Effector memory CD4-positive, alpha-beta T cell (primary cell): ENCODE measurements at regions not wholly inside any gene's neighbourhood (a gene's known extent, or its start where the extent isn't known, plus 50 kb on each side); places are given as distances from the start of the nearest gene placed in this dataset.

Experiments
- DNase-seq, 3 donors: peaks; one replicate each; pipeline ENCODE4 v3.0.0-alpha.2; 2020
- H3K27ac ChIP-seq: 2 replicates; pipeline ENCODE4 v1.7.0; 2013; ENCODE audit warnings: mild to moderate bottlenecking, low read length, moderate library complexity; ENCODE audit not compliant: insufficient read depth, poor library complexity, severe bottlenecking
- H3K27me3 ChIP-seq: replicated peaks from 2 replicates; pipeline ENCODE4 v1.7.0; 2013; ENCODE audit warnings: mild to moderate bottlenecking, low read length; ENCODE audit not compliant: insufficient read depth, control insufficient read depth, poor library complexity, severe bottlenecking
- H3K36me3 ChIP-seq: 2 replicates; pipeline ENCODE4 v1.7.0; 2013; ENCODE audit warnings: mild to moderate bottlenecking, low read length, moderate library complexity; ENCODE audit not compliant: control insufficient read depth, insufficient read depth
- H3K4me1 ChIP-seq: 2 replicates; pipeline ENCODE4 v1.7.0; 2013; ENCODE audit warnings: low read length, mild to moderate bottlenecking; ENCODE audit not compliant: control insufficient read depth, insufficient read depth, poor library complexity, severe bottlenecking
- H3K4me3 ChIP-seq: 2 replicates; pipeline ENCODE4 v1.7.0; 2013; ENCODE audit warnings: low read length, low read depth, mild to moderate bottlenecking; ENCODE audit not compliant: insufficient read depth, poor library complexity, severe bottlenecking
- H3K9me3 ChIP-seq: 2 replicates; pipeline ENCODE4 v1.7.0; 2013; ENCODE audit warnings: mild to moderate bottlenecking, low read length, moderate library complexity; ENCODE audit not compliant: control insufficient read depth

GRCh38 chr17:62913991-62914570, 52.0 kb upstream of the TANC2 start:
- no peak overlapping the region for H3K27ac ChIP-seq
- H3K27me3 ChIP-seq, result no peaks in the 10 kb centered on the region
- DNase-seq, result no peak
- H3K9me3 ChIP-seq, result no peaks in the 10 kb centered on the region
- H3K4me1 ChIP-seq, result no peaks in the 10 kb centered on the region
- H3K4me3 ChIP-seq, result no peak overlapping the region
- H3K36me3 ChIP-seq, result no peaks in the 10 kb centered on the region

- no peak overlapping the region for H3K4me3 ChIP-seq
- no peaks in the 10 kb centered on the region for H3K9me3 ChIP-seq
- no peaks in the 10 kb centered on the region for H3K36me3 ChIP-seq
- DNase-seq, result no peak
- no peaks in the 10 kb centered on the region for H3K27me3 ChIP-seq
- H3K27ac ChIP-seq, result no peak overlapping the region
- H3K4me1 ChIP-seq, result no peaks in the 10 kb centered on the region
These were observed 53.7 kb upstream of the TANC2 start for GRCh38 chr17:62912363-62912762.

- no peak for DNase-seq
- H3K27ac ChIP-seq, result no peak overlapping the region
- H3K4me1 ChIP-seq, result no peaks in the 10 kb centered on the region
- H3K4me3 ChIP-seq, result no peak overlapping the region
- H3K27me3 ChIP-seq, result no peaks in the 10 kb centered on the region
- no peaks in the 10 kb centered on the region for H3K9me3 ChIP-seq
- H3K36me3 ChIP-seq, result no peaks in the 10 kb centered on the region
These were observed 54.9 kb upstream of the TANC2 start for GRCh38 chr17:62911114-62911513.

GRCh38 chr17:62910277-62910676, 55.8 kb upstream of the TANC2 start:
- Histone ChIP-seq H3K27me3 (no peaks in the 10 kb centered on the region), H3K9me3 (no peaks in the 10 kb centered on the region), H3K27ac (no peak overlapping the region), H3K4me1 (no peaks in the 10 kb centered on the region), H3K36me3 (no peaks in the 10 kb centered on the region), H3K4me3 (no peak overlapping the region)
- DNase-seq, result no peak

DNA sequence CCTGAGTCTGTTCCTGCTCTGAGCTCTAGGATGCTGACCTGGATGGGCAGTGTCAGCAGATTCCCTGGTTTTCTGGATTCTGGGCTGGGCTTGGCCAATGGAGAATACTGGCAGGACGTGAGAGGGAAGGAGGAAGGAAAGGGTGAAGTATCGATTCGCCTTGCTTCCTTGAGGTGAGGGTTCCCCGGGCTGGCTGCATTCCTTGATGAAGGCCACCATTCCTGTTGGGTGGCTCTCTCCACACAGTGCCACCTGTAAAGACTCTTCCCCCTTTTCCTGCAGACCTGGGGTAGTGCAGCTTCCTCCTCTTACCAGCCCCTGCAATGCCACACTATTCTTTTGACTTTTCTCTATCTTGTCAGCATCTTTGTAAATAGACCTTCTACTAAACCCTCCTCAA, 58.1 kb upstream of the TANC2 start:
- no peaks in the 10 kb centered on the region for H3K36me3 ChIP-seq
- H3K27me3 ChIP-seq, result no peaks in the 10 kb centered on the region
- no peaks in the 10 kb centered on the region for H3K4me1 ChIP-seq
- no peaks in the 10 kb centered on the region for H3K9me3 ChIP-seq
- no peak overlapping the region for H3K27ac ChIP-seq
- no peak overlapping the region for H3K4me3 ChIP-seq
- DNase-seq, result no peak

GRCh38 chr17:62906881-62907280, 59.2 kb upstream of the TANC2 start:
- no peaks in the 10 kb centered on the region for H3K36me3 ChIP-seq
- no peak for DNase-seq
- no peak overlapping the region for H3K27ac ChIP-seq
- no peaks in the 10 kb centered on the region for H3K27me3 ChIP-seq
- no peaks in the 10 kb centered on the region for H3K4me1 ChIP-seq
- H3K4me3 ChIP-seq, result no peak overlapping the region
- H3K9me3 ChIP-seq, result no peaks in the 10 kb centered on the region

GRCh38 chr17:62905233-62905632, 60.8 kb upstream of the TANC2 start:
- H3K36me3 ChIP-seq, result no peaks in the 10 kb centered on the region
- no peaks in the 10 kb centered on the region for H3K27me3 ChIP-seq
- H3K9me3 ChIP-seq, result no peaks in the 10 kb centered on the region
- no peak for DNase-seq
- H3K4me1 ChIP-seq, result no peaks in the 10 kb centered on the region
- H3K27ac ChIP-seq, result no peak overlapping the region
- no peak overlapping the region for H3K4me3 ChIP-seq

- Histone ChIP-seq H3K4me1 (no peaks in the 10 kb centered on the region), H3K27ac (no peak overlapping the region), H3K27me3 (no peaks in the 10 kb centered on the region), H3K9me3 (no peaks in the 10 kb centered on the region), H3K36me3 (no peaks in the 10 kb centered on the region), H3K4me3 (no peak overlapping the region)
- no peak for DNase-seq
These were observed 63.4 kb upstream of the TANC2 start for GRCh38 chr17:62902531-62903220.

- Histone ChIP-seq H3K4me1 (no peaks in the 10 kb centered on the region), H3K9me3 (no peaks in the 10 kb centered on the region), H3K4me3 (no peak overlapping the region), H3K36me3 (no peaks in the 10 kb centered on the region), H3K27ac (no peak overlapping the region), H3K27me3 (no peaks in the 10 kb centered on the region)
- DNase-seq, result no peak
These were observed 64.5 kb upstream of the TANC2 start for GRCh38 chr17:62901544-62901943.

GRCh38 chr17:62900096-62900495, 65.9 kb upstream of the TANC2 start:
- Histone ChIP-seq H3K36me3 (no peaks in the 10 kb centered on the region), H3K4me1 (no peaks in the 10 kb centered on the region), H3K4me3 (no peak overlapping the region), H3K9me3 (no peaks in the 10 kb centered on the region), H3K27ac (no peak overlapping the region), H3K27me3 (no peaks in the 10 kb centered on the region)
- no peak for DNase-seq
